ENCODE measurements at regions not wholly inside any gene's neighbourhood (a gene's known extent, or its start where the extent isn't known, plus 50 kb on each side); places are given as distances from the start of the nearest gene placed in this dataset.

- DNase-seq = no peak
These were observed 778.9 kb upstream of the ZNF608 start for GRCh38 chr5:125525356-125525755.

- no peak for DNase-seq
These were observed 780.5 kb upstream of the ZNF608 start for GRCh38 chr5:125526966-125527365.

- no peak for DNase-seq
These were observed 782.4 kb upstream of the ZNF608 start for GRCh38 chr5:125528881-125529280.

GRCh38 chr5:125530833-125531615 is 784.6 kb upstream of the ZNF608 start:
- DNase-seq = no peak

GRCh38 chr5:125536095-125536494 is 789.7 kb upstream of the ZNF608 start:
- no peak for DNase-seq

GRCh38 chr5:125536582-125536981 is 790.1 kb upstream of the ZNF608 start:
- no peak for DNase-seq

GRCh38 chr5:125537661-125538060 is 791.2 kb upstream of the ZNF608 start:
- DNase-seq = no peak

- no peak for DNase-seq
These were observed 792.0 kb upstream of the ZNF608 start for GRCh38 chr5:125538469-125538868.

GRCh38 chr5:125541085-125541484 is 794.6 kb upstream of the ZNF608 start:
- no peak for DNase-seq

GRCh38 chr5:125549322-125549911 is 803.0 kb upstream of the ZNF608 start:
- peak; percentile 21 for DNase-seq

GRCh38 chr5:125550274-125550673 is 803.8 kb upstream of the ZNF608 start:
- DNase-seq = peak; percentile 32

GRCh38 chr5:125551246-125551645 is 804.8 kb upstream of the ZNF608 start:
- no peak for DNase-seq

GRCh38 chr5:125551797-125552196 is 805.4 kb upstream of the ZNF608 start:
- DNase-seq = no peak

GRCh38 chr5:125552486-125552885 is 806.0 kb upstream of the ZNF608 start:
- no peak for DNase-seq

- no peak for DNase-seq
These were observed 807.9 kb upstream of the ZNF608 start for GRCh38 chr5:125554355-125554754.

- no peak for DNase-seq
These were observed 809.2 kb upstream of the ZNF608 start for GRCh38 chr5:125555591-125555990.

GRCh38 chr5:125558016-125558415 is 811.6 kb upstream of the ZNF608 start:
- no peak for DNase-seq

GRCh38 chr5:125558466-125558865 is 812.0 kb upstream of the ZNF608 start:
- DNase-seq = peak; percentile 12

- peak; percentile 47 for DNase-seq
These were observed 812.9 kb upstream of the ZNF608 start for GRCh38 chr5:125559296-125559695.

GRCh38 chr5:125560476-125561225 is 814.2 kb upstream of the ZNF608 start:
- DNase-seq = no peak

- no peak for DNase-seq
These were observed 818.0 kb upstream of the ZNF608 start for GRCh38 chr5:125564317-125564975.

GRCh38 chr5:125574491-125575044 is 828.1 kb upstream of the ZNF608 start:
- no peak for DNase-seq

Data from tongue (tissue), 1 donor.